Brain microvascular endothelial cell (primary cell): ENCODE measurements at regions not wholly inside any gene's neighbourhood (a gene's known extent, or its start where the extent isn't known, plus 50 kb on each side); places are given as distances from the start of the nearest gene placed in this dataset.

Experiments used
- DNase-seq: peaks from one replicate; pipeline ENCODE4 v3.0.0-alpha.2; 2020
- H3K27ac ChIP-seq: fragments of 250-450 bp; sonication (Bioruptor Pico); 2 replicates; pipeline ENCODE4 v1.5.1; 2020; ENCODE audit warnings: mild to moderate bottlenecking, moderate library complexity
- H3K27me3 ChIP-seq: fragments of 250-450 bp; sonication (Bioruptor Pico); replicated peaks from 2 replicates; pipeline ENCODE4 v1.5.1; 2020; ENCODE audit warnings: mild to moderate bottlenecking
- H3K36me3 ChIP-seq: fragments of 250-450 bp; sonication (Bioruptor Pico); replicated peaks from 2 replicates; pipeline ENCODE4 v1.5.1; 2020; ENCODE audit warnings: mild to moderate bottlenecking
- H3K4me3 ChIP-seq: 2 replicates; pipeline ENCODE4 v1.5.1; 2011; ENCODE audit warnings: low read depth, mild to moderate bottlenecking, control low read depth, low read length, moderate library complexity
- in situ Hi-C: cut with HindIII; loops from 2 replicates; pipeline ENCODE4 v1.10.0; 2017; ENCODE audit warnings: low sequenced_read_pairs, low pct_ligation_motif_present
- TF ChIP-seq, protein P1 (sequence below): IDR thresholded peaks from 2 replicates; pipeline ENCODE4 v1.5.1; 2011; ENCODE audit warnings: low read depth, mild to moderate bottlenecking, moderate library complexity, low read length, control low read depth, inconsistent platforms; ENCODE audit errors: missing control alignments

DNA sequence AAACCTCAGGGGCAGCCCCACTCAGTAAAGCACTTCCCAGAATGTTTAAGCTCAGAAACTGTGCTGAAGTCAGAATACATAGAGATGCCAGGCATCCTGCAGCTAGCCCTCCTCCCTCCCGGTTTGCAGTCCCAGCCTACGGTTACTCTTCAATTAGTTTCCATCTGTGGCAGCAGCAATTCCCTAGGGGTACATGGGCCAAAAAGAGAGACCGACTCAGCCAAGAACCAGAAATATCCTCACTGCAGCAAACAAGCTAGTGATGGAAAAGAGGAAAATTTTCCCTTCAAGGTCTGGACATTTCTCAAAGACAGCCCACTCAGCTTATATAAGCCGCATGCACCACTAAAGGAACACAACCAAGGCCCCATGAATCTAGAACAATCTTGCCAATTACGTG is 89.1 kb upstream of the PPP2R2B start:
- no peak for DNase-seq
- TF ChIP-seq, protein P1, sequence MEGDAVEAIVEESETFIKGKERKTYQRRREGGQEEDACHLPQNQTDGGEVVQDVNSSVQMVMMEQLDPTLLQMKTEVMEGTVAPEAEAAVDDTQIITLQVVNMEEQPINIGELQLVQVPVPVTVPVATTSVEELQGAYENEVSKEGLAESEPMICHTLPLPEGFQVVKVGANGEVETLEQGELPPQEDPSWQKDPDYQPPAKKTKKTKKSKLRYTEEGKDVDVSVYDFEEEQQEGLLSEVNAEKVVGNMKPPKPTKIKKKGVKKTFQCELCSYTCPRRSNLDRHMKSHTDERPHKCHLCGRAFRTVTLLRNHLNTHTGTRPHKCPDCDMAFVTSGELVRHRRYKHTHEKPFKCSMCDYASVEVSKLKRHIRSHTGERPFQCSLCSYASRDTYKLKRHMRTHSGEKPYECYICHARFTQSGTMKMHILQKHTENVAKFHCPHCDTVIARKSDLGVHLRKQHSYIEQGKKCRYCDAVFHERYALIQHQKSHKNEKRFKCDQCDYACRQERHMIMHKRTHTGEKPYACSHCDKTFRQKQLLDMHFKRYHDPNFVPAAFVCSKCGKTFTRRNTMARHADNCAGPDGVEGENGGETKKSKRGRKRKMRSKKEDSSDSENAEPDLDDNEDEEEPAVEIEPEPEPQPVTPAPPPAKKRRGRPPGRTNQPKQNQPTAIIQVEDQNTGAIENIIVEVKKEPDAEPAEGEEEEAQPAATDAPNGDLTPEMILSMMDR: no peak
- in situ Hi-C loops: no loop called here
- H3K4me3 ChIP-seq: no peak overlapping the region
- no peaks in the 10 kb centered on the region for H3K36me3 ChIP-seq
- H3K27ac ChIP-seq: no peak overlapping the region
- no peaks in the 10 kb centered on the region for H3K27me3 ChIP-seq

DNA sequence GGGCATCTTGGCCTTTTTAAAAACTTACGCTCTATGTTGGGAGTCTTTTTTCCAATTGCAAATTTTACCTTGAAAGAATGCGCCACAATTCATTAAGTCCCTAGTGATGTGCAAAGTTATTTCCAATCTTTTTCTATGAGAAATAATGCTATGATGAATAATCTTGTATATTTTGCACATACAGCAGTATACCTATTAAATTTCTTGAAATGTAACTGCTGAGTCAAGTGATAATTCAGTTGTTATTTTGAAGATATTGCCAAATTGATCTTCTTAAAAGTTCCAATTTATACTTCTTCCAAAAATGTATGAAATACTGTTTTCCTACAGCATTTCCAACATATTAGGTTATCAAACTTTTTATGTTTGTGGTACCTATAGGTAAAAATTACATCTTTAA is 92.8 kb upstream of the PPP2R2B start:
- Histone ChIP-seq H3K27me3 (no peaks in the 10 kb centered on the region), H3K27ac (no peak overlapping the region), H3K36me3 (no peaks in the 10 kb centered on the region), H3K4me3 (no peak overlapping the region)
- in situ Hi-C loops: no loop called here
- DNase-seq: no peak
- TF ChIP-seq, protein P1: no peak

DNA sequence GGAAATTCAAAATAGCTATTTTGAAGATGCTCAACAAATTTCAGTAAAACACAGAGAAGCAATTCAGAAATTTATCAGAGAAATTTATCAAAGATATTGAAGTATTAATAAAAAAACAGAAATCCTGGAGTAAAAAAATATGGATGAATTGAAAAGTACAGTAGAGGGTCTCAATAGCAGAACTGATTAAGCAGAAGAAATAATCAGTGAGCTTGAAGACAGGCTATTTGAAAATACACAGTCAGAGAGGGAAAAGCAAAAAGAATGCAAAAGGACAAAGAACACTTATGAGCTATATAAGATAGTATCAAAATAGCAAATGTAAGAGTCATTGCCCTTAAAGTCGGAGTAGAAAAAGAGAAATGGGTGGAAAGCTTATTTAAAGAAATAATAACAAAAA is 107.9 kb upstream of the PPP2R2B start:
- H3K27ac ChIP-seq: no peak overlapping the region
- no peaks in the 10 kb centered on the region for H3K36me3 ChIP-seq
- TF ChIP-seq, protein P1: no peak
- in situ Hi-C loops: no loop called here
- no peak overlapping the region for H3K4me3 ChIP-seq
- DNase-seq: no peak
- no peaks in the 10 kb centered on the region for H3K27me3 ChIP-seq

DNA sequence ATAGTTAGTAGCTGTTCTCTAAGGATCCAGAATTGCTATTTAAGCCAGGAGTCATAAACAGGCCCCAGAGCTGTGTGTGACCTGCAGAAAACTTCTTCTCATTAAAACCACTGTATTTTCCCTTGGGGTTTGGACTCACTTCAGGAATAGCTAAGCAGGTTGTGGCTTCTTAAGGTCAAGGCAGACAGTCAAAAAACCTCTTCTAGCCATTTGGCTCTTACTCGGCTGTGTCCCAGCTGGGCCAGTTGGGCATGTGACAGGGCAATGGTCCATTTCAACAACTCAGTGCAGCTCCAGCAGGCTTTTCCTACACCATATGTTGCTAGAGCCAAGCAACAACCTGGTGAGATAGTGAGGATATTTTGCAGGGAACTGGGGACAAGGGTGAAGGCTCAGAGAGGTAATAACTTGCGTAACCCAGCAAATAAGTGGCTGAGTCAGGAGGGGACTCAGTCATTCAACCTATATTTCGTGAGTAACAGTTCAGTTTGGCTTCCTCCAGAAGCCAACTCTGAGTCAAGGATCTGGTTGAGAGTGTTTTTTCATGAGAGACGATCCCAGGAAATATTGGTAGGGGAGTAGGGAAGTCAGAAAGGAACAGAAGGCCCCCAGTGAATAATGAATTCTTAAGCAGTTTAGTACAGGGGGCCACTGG is 115.4 kb upstream of the PPP2R2B start:
- DNase-seq: no peak
- Histone ChIP-seq H3K27ac (no peak overlapping the region), H3K4me3 (no peak overlapping the region), H3K36me3 (no peaks in the 10 kb centered on the region), H3K27me3 (no peaks in the 10 kb centered on the region)
- TF ChIP-seq, protein P1: no peak
- in situ Hi-C loops: no loop called here

DNA sequence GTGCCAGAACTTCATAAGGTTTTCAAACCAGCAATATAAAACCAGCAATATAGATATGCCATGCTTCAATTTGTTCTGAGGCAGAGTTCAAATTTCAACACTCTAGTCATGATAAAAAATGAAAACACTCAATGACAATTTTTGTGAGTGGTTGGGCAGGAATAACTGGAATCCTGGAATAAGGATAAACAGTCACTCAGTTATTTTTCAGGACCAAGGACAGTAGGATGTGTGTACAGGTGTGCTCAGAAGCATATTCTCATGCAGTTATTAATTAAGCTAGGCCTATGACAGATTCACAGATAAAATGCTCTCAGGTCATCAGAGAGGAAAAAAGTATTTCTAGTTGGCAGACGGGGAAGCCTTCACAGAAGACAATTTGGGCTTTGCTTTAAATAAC is 117.3 kb upstream of the PPP2R2B start:
- in situ Hi-C loops: no loop called here
- H3K36me3 ChIP-seq: no peaks in the 10 kb centered on the region
- DNase-seq: no peak
- no peaks in the 10 kb centered on the region for H3K27me3 ChIP-seq
- TF ChIP-seq, protein P1: no peak
- no peak overlapping the region for H3K4me3 ChIP-seq
- H3K27ac ChIP-seq: no peak overlapping the region

DNA sequence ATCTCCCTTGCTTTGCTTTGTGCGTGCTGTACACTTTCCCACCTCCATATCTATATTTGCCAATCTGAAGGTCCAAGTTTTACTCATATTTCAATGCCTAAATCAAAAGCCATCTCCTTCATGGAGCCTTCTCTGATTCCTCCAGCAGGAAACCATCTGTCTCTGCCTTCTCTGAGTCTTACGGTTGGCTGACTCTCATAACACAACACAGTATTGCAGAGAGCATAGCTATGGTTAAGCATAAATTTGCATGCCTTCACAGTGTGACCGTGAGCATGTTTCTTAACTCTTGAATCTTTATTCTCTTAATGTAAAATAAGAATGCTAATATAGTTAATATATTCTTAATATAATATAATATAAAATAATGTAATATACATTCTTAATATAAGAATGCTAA is 136.8 kb upstream of the PPP2R2B start:
- in situ Hi-C loops: no loop called here
- TF ChIP-seq, protein P1: no peak
- Histone ChIP-seq H3K4me3 (no peak overlapping the region), H3K27ac (no peak overlapping the region), H3K36me3 (no peaks in the 10 kb centered on the region), H3K27me3 (no peaks in the 10 kb centered on the region)
- no peak for DNase-seq
